BLaER1 treated with 17β-estradiol and CSF1 and Interleukin-3, amounts not matched to agents 10 nM and 100 nM (cell line): ENCODE measurements at regions not wholly inside any gene's neighbourhood (a gene's known extent, or its start where the extent isn't known, plus 50 kb on each side); places are given as distances from the start of the nearest gene placed in this dataset.
"Not testable (repeated sequence)": the region's sequence is repeated elsewhere in the genome, so short reads cannot be mapped to it uniquely, and the experiment has no call there.

Experiments
- H3K27ac ChIP-seq, 11 experiments: shearing (Covaris generic); formaldehyde crosslinking; 2 replicates each; pipeline ENCODE4 v1.8.1; 2022
- H3K27me3 ChIP-seq, 11 experiments: shearing (Covaris generic); formaldehyde crosslinking; 2 replicates each; pipeline ENCODE4 v1.8.1; 2022
- H3K36me3 ChIP-seq, 11 experiments: shearing (Covaris generic); formaldehyde crosslinking; 2 replicates each; pipeline ENCODE4 v1.8.1; 2022
- H3K4me1 ChIP-seq, 10 experiments: shearing (Covaris generic); formaldehyde crosslinking; 2 replicates each; pipeline ENCODE4 v1.8.1; 2022
- H3K4me2 ChIP-seq, 11 experiments: shearing (Covaris generic); formaldehyde crosslinking; 2 replicates each; pipeline ENCODE4 v1.8.1; 2022
- H3K4me3 ChIP-seq, 10 experiments: shearing (Covaris generic); formaldehyde crosslinking; 2 replicates each; pipeline ENCODE4 v1.8.1; 2022
- H3K9ac ChIP-seq, 11 experiments: shearing (Covaris generic); formaldehyde crosslinking; 2 replicates each; pipeline ENCODE4 v1.8.1; 2022
- H3K9me3 ChIP-seq, 11 experiments: shearing (Covaris generic); formaldehyde crosslinking; replicated peaks in 1 of 11; 2 replicates each; pipeline ENCODE4 v1.8.1; 2022
- H4K20me1 ChIP-seq, 11 experiments: shearing (Covaris generic); formaldehyde crosslinking; 2 replicates each; pipeline ENCODE4 v1.8.1; 2022
- Cebpa-rat ChIP-seq, 11 experiments: shearing (Covaris generic); IDR thresholded peaks; 2 replicates each; pipeline ENCODE4 v1.8.1; 2022

GRCh38 chrX:34338046-34338445 lies 205.9 kb upstream of the FAM47A start:
- no peaks in the 10 kb centered on the region for H3K36me3 ChIP-seq
- no peak overlapping the region for H3K4me3 ChIP-seq
- no peaks in the 10 kb centered on the region for H4K20me1 ChIP-seq
- no peak overlapping the region for H3K4me2 ChIP-seq
- no peak overlapping the region for H3K27ac ChIP-seq
- peaks cover 0 to 10% (median 0%) of the 10 kb centered on the region in 11 experiments; a peak in 2 of 22 replicates for H3K9me3 ChIP-seq
- H3K27me3 ChIP-seq: peaks cover 89 to 99% (median 97%) of the 10 kb centered on the region in 11 experiments
- H3K9ac ChIP-seq: no peak overlapping the region
- TF ChIP-seq Cebpa-rat (IDR thresholded peaks at IDR 0.05): no peak
- H3K4me1 ChIP-seq: no peaks in the 10 kb centered on the region

DNA sequence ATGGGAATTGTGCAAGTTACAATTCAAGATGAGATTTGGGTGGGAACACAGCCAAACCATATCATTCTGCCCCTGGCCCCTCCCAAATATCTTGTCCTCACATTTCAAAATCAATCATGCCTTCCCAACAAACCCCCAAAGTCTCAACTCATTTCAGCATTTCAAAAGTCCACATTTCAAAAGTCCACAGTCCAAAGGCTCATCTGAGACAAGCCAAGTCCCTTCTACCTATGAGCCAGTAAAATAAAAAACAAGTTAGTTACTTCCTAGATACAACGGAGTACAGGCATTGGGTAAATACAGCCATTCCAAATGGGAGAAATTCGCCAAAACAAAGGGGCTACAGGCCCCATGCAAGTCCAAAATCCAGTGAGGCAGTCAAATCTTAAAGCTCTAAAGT lies 203.3 kb upstream of the FAM47A start:
- not testable (repeated sequence) for H3K9ac ChIP-seq, H3K4me2 ChIP-seq, H3K36me3 ChIP-seq, H4K20me1 ChIP-seq, H3K27ac ChIP-seq, H3K4me3 ChIP-seq, H3K4me1 ChIP-seq
- peaks cover 0 to 10% (median 0%) of the 10 kb centered on the region in 11 experiments; a peak in 2 of 22 replicates for H3K9me3 ChIP-seq
- H3K27me3 ChIP-seq: peaks cover 76 to 96% (median 91%) of the 10 kb centered on the region in 11 experiments

DNA sequence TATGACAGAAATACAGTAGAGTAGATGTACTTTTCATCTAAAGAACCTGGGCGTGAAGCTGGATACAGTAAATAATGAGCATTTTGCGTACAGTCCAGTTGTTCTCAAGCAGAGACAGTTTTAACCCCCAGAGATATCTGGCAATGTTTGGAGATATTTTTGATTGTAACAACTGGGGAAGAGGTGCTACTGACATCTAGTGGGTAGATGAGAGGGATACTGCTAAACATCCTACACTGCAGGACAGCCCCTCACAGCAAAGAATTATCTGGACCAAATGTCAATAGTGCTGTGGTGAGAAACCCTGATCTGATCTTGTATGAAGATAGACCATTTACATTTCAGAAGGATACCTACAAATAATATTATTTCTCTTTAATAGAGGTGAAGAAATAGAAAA lies 200.2 kb upstream of the FAM47A start:
- no peak for TF ChIP-seq Cebpa-rat (IDR thresholded peaks at IDR 0.05)
- Histone ChIP-seq H3K4me2 (no peak overlapping the region), H3K27me3 (peaks cover 71 to 95% (median 87%) of the 10 kb centered on the region in 11 experiments)

DNA sequence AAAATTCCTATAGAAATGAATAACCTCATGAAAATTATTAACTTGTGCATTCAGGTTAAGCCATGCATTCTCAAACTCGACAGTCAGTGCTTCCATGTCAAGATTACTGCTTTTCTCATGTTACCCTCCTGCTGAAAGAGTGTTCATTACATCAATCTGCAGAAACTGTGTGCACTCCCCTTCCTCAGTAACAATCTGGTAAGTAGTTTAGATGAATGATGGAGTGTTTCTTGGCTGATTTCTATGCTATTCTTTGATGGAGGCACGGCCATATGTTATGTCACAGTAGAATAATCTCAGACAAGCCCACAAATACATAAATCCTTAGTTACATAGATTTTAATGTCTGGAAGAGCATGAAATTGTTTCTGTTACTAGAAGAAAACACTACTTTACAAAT lies 193.3 kb upstream of the FAM47A start:
- Histone ChIP-seq H3K36me3 (no peaks in the 10 kb centered on the region), H3K4me3 (no peak overlapping the region), H3K9ac (no peak overlapping the region), H3K27me3 (peaks cover 77 to 100% (median 93%) of the 10 kb centered on the region in 11 experiments), H3K4me1 (no peaks in the 10 kb centered on the region), H3K9me3 (peaks cover 0 to 3% (median 0%) of the 10 kb centered on the region in 11 experiments; a peak in 1 of 22 replicates), H4K20me1 (0 out of 22 replicates have a peak, but pooled peaks cover 0 to 3% (median 0%) of the 10 kb centered on the region in 11 experiments), H3K27ac (no peak overlapping the region), H3K4me2 (no peak overlapping the region)
- no peak for TF ChIP-seq Cebpa-rat (IDR thresholded peaks at IDR 0.05)

More for the DNA sequence above, 200.2 kb upstream of the FAM47A start:
- peaks cover 0 to 10% (median 0%) of the 10 kb centered on the region in 11 experiments; a peak in 2 of 22 replicates for H3K9me3 ChIP-seq
- H3K4me3 ChIP-seq: no peak overlapping the region
- no peaks in the 10 kb centered on the region for H4K20me1 ChIP-seq
- H3K9ac ChIP-seq: no peak overlapping the region
- H3K36me3 ChIP-seq: no peaks in the 10 kb centered on the region
- H3K27ac ChIP-seq: no peak overlapping the region
- no peaks in the 10 kb centered on the region for H3K4me1 ChIP-seq

GRCh38 chrX:34320424-34320823 lies 188.3 kb upstream of the FAM47A start:
- H3K27ac ChIP-seq, H4K20me1 ChIP-seq, H3K36me3 ChIP-seq, H3K4me1 ChIP-seq, H3K4me3 ChIP-seq, H3K9me3 ChIP-seq, H3K4me2 ChIP-seq, H3K9ac ChIP-seq: not testable (repeated sequence)
- H3K27me3 ChIP-seq: peaks cover 44 to 97% (median 75%) of the 10 kb centered on the region in 11 experiments

- H3K27me3 ChIP-seq: peaks cover 78 to 96% (median 91%) of the 10 kb centered on the region in 11 experiments
- H3K36me3 ChIP-seq: no peaks in the 10 kb centered on the region
- no peak overlapping the region for H3K9ac ChIP-seq
- no peak for TF ChIP-seq Cebpa-rat (IDR thresholded peaks at IDR 0.05)
- no peaks in the 10 kb centered on the region for H4K20me1 ChIP-seq
- H3K4me3 ChIP-seq: no peak overlapping the region
- H3K4me2 ChIP-seq: no peak overlapping the region
- H3K4me1 ChIP-seq: peaks cover 0 to 7% (median 0%) of the 10 kb centered on the region in 10 experiments; a peak in 1 of 20 replicates
- H3K9me3 ChIP-seq: peaks cover 0 to 2% (median 0%) of the 10 kb centered on the region in 11 experiments; a peak in 3 of 22 replicates
- no peak overlapping the region for H3K27ac ChIP-seq
These were observed 168.8 kb upstream of the FAM47A start for GRCh38 chrX:34300871-34301270.

DNA sequence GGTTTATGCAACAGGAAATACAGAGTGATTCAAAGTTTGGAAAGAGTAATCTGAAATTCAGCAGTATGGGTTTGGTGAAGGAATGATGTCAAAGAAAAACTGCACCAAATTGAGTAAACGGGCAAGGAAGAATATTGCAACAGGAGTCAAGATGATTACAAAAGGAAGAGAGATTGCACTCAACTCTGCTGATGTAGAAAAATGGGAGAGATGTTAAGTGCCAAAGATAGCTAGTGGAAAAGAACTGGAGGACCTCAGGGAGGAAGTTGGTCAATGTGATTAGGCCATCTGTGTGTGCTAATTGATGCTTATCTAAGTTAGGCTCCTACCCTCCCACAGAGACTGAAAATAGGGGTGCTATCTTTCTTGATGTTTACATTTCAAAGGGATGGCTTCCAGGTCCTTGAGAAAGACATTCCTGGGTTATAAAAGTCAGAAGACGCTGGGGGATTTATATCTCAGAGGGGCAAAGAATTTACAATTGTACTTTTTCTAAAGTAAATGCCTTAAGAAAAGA lies 167.4 kb upstream of the FAM47A start:
- Histone ChIP-seq H3K4me2 (peak overlapping the region in 1 of 11 experiments; percentile 17; a peak in 1 of 22 replicates), H3K27ac (peak overlapping the region in 2 of 11 experiments; percentile 26 to 38; a peak in 2 of 22 replicates), H3K27me3 (peaks cover 78 to 96% (median 91%) of the 10 kb centered on the region in 11 experiments), H4K20me1 (no peaks in the 10 kb centered on the region), H3K9me3 (peaks cover 11 to 15% (median 13%) of the 10 kb centered on the region in 11 experiments), H3K4me1 (peaks cover 0 to 7% (median 0%) of the 10 kb centered on the region in 10 experiments; a peak in 1 of 20 replicates), H3K9ac (no peak overlapping the region), H3K36me3 (no peaks in the 10 kb centered on the region), H3K4me3 (no peak overlapping the region)
- 0 out of 22 replicates have a peak, but pooled peaks of 1 of the 11 experiments have one; percentile 22 for TF ChIP-seq Cebpa-rat (IDR thresholded peaks at IDR 0.05)

- no peaks in the 10 kb centered on the region; a peak in 1 of 22 replicates for H4K20me1 ChIP-seq
- peaks cover 82 to 97% (median 95%) of the 10 kb centered on the region in 11 experiments for H3K27me3 ChIP-seq
- peaks cover 0 to 3% (median 0%) of the 10 kb centered on the region in 10 experiments; a peak in 1 of 20 replicates for H3K4me1 ChIP-seq
- no peaks in the 10 kb centered on the region for H3K36me3 ChIP-seq
- no peak for TF ChIP-seq Cebpa-rat (IDR thresholded peaks at IDR 0.05)
- no peak overlapping the region for H3K27ac ChIP-seq
- no peak overlapping the region for H3K4me2 ChIP-seq
- no peak overlapping the region for H3K4me3 ChIP-seq
- no peak overlapping the region for H3K9ac ChIP-seq
- peaks cover 17 to 29% (median 20%) of the 10 kb centered on the region in 11 experiments for H3K9me3 ChIP-seq
These were observed 162.6 kb upstream of the FAM47A start for GRCh38 chrX:34294665-34295064.

DNA sequence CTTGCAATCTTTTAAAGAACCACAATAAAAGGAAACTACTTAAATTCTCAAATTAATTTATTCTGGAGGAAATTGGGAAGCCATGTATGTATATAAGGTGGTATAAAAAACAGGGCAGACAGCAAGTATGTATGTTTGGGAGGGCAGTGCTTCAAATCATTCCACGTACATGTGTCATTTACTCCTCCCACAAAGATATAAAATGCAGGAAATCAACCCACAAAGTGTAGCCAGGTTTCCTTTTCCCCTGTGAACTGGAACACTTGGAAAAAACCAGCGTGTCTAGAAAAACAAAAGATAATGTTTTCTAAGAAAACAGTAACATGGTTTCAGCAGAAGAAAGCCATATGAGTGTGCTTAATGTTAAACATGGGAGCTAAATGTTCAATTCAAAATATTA lies 156.7 kb upstream of the FAM47A start:
- H3K4me3 ChIP-seq: no peak overlapping the region
- no peak overlapping the region for H3K4me2 ChIP-seq
- peaks cover 0 to 8% (median under 1%) of the 10 kb centered on the region in 11 experiments; a peak in 5 of 22 replicates for H3K9me3 ChIP-seq
- no peaks in the 10 kb centered on the region for H3K4me1 ChIP-seq
- H3K36me3 ChIP-seq: no peaks in the 10 kb centered on the region
- peaks cover 89 to 100% (median 98%) of the 10 kb centered on the region in 11 experiments for H3K27me3 ChIP-seq
- TF ChIP-seq Cebpa-rat (IDR thresholded peaks at IDR 0.05): no peak
- no peak overlapping the region for H3K9ac ChIP-seq
- H3K27ac ChIP-seq: no peak overlapping the region
- peaks cover 0 to 5% (median 0%) of the 10 kb centered on the region in 11 experiments; a peak in 2 of 22 replicates for H4K20me1 ChIP-seq
